ENCODE measurements at regions not wholly inside any gene's neighbourhood (a gene's known extent, or its start where the extent isn't known, plus 50 kb on each side); places are given as distances from the start of the nearest gene placed in this dataset.

DNA sequence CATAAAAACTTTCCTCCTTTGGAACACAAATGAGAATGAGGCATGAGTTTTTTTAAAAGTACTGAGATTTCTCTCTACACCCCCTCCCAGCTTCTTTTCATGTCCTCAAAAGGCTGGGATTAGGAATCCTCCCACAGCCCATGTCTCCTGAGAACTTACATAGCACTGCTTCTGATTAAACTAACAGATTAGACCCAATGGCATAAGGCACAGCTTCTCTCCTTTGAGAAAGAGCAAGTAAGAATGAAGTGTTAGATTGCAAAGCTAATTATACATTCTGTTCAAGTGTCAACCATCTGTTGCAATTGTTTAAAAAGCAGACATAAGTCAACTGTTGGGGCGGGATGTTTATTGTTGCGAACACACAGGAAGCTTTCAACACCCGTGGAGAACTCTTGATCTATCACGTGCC, 715.1 kb downstream of the CDH11 start:
- no peak overlapping the region for H2AFZ ChIP-seq (ENCODE audit: low read depth, low read length)
- no peaks in the 10 kb centered on the region for H3K79me2 ChIP-seq (replicated peaks; ENCODE audit: insufficient read depth, low read length)
- H3K9ac ChIP-seq (ENCODE audit: low read length): no peak overlapping the region
- no peak overlapping the region for H3K4me2 ChIP-seq (ENCODE audit: low read length)
- no peaks in the 10 kb centered on the region for H3K9me2 ChIP-seq (ENCODE audit: insufficient read depth, low read length)
- no peaks in the 10 kb centered on the region for H3K36me3 ChIP-seq (ENCODE audit: insufficient read depth, low read length)
- TF ChIP-seq POLR2AphosphoS5 (IDR thresholded peaks at IDR 0.05) (no peak), TAF1 (IDR thresholded peaks at IDR 0.05; ENCODE audit: low read depth) (no peak), MXI1 (conservative IDR thresholded peaks at IDR 0.05; ENCODE audit: poor library complexity, severe bottlenecking) (no peak), SMC3 (conservative IDR thresholded peaks at IDR 0.05; ENCODE audit: poor library complexity) (no peak), EZH2 (IDR thresholded peaks at IDR 0.05; ENCODE audit: borderline replicate concordance, insufficient read depth, low read length, poor library complexity, severe bottlenecking) (no peak), RAD21 (conservative IDR thresholded peaks at IDR 0.05) (no peak)
- TF ChIP-seq, protein P1, sequence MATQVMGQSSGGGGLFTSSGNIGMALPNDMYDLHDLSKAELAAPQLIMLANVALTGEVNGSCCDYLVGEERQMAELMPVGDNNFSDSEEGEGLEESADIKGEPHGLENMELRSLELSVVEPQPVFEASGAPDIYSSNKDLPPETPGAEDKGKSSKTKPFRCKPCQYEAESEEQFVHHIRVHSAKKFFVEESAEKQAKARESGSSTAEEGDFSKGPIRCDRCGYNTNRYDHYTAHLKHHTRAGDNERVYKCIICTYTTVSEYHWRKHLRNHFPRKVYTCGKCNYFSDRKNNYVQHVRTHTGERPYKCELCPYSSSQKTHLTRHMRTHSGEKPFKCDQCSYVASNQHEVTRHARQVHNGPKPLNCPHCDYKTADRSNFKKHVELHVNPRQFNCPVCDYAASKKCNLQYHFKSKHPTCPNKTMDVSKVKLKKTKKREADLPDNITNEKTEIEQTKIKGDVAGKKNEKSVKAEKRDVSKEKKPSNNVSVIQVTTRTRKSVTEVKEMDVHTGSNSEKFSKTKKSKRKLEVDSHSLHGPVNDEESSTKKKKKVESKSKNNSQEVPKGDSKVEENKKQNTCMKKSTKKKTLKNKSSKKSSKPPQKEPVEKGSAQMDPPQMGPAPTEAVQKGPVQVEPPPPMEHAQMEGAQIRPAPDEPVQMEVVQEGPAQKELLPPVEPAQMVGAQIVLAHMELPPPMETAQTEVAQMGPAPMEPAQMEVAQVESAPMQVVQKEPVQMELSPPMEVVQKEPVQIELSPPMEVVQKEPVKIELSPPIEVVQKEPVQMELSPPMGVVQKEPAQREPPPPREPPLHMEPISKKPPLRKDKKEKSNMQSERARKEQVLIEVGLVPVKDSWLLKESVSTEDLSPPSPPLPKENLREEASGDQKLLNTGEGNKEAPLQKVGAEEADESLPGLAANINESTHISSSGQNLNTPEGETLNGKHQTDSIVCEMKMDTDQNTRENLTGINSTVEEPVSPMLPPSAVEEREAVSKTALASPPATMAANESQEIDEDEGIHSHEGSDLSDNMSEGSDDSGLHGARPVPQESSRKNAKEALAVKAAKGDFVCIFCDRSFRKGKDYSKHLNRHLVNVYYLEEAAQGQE (IDR thresholded peaks at IDR 0.05; ENCODE audit: borderline replicate concordance): no peak
- TF ChIP-seq, protein P2, sequence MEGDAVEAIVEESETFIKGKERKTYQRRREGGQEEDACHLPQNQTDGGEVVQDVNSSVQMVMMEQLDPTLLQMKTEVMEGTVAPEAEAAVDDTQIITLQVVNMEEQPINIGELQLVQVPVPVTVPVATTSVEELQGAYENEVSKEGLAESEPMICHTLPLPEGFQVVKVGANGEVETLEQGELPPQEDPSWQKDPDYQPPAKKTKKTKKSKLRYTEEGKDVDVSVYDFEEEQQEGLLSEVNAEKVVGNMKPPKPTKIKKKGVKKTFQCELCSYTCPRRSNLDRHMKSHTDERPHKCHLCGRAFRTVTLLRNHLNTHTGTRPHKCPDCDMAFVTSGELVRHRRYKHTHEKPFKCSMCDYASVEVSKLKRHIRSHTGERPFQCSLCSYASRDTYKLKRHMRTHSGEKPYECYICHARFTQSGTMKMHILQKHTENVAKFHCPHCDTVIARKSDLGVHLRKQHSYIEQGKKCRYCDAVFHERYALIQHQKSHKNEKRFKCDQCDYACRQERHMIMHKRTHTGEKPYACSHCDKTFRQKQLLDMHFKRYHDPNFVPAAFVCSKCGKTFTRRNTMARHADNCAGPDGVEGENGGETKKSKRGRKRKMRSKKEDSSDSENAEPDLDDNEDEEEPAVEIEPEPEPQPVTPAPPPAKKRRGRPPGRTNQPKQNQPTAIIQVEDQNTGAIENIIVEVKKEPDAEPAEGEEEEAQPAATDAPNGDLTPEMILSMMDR (IDR thresholded peaks at IDR 0.05; ENCODE audit: poor library complexity, severe bottlenecking): no peak
- H3K9me3 ChIP-seq (ENCODE audit: low read length): no peaks in the 10 kb centered on the region
- no peaks in the 10 kb centered on the region for H4K20me1 ChIP-seq (ENCODE audit: insufficient read depth)
- H3F3A ChIP-seq (ENCODE audit: insufficient read depth, low read length, poor library complexity, severe bottlenecking): no peaks in the 10 kb centered on the region
- H3K27ac ChIP-seq (ENCODE audit: low read length): no peak overlapping the region
- H3K4me3 ChIP-seq (ENCODE audit: low read length): no peak overlapping the region
- no peaks in the 10 kb centered on the region for H3K27me3 ChIP-seq (ENCODE audit: insufficient read depth, low read depth, low read length)

DNA sequence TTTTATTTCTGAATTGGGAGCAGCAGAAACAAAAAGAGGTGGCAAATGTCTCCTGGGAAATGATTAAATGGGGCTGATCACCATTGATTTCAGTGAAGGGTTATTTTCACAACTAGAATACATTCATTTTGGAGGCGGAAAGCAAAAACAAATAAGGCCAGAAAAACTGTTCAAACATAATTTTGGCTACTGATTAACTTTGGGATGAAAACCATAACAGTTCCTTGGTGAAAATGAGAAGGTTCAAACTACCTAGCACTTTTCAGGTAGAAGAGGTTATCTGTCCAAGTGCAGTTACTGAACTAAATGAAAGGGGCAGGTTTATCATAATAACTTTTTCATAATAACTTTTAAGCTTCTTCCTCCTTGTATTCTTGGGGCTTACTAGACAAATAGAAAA, 718.5 kb downstream of the CDH11 start:
- Histone ChIP-seq H3K36me3 (ENCODE audit: insufficient read depth, low read length) (no peaks in the 10 kb centered on the region), H2AFZ (ENCODE audit: low read depth, low read length) (no peak overlapping the region)
- no peak for TF ChIP-seq EZH2 (IDR thresholded peaks at IDR 0.05; ENCODE audit: borderline replicate concordance, insufficient read depth, low read length, poor library complexity, severe bottlenecking)
- TF ChIP-seq TAF1 (IDR thresholded peaks at IDR 0.05; ENCODE audit: low read depth): no peak

DNA sequence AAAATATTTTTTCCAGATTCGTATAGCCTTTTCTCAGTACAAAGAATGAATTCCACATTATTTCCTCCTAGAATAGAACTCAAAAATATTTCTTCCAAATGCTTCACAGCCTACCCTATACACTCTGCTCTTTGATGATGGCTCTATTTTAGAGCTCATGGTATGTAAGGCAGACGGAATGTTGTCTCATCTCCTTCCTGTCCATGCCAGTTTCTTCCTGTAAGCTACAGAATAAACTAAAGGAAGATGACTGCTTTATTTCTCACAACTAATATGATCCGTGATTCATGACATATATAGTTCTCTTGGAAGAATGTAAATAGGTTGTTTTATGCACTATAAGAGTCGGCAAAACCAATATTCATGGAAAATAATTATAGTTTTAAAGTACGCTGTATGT, 723.1 kb downstream of the CDH11 start:
- Histone ChIP-seq H3K4me2 (ENCODE audit: low read length) (no peak overlapping the region), H3K36me3 (ENCODE audit: insufficient read depth, low read length) (no peaks in the 10 kb centered on the region), H4K20me1 (ENCODE audit: insufficient read depth) (no peaks in the 10 kb centered on the region), H3K27me3 (ENCODE audit: insufficient read depth, low read depth, low read length) (no peaks in the 10 kb centered on the region), H3K9me3 (ENCODE audit: low read length) (no peaks in the 10 kb centered on the region), H3K9me2 (ENCODE audit: insufficient read depth, low read length) (no peaks in the 10 kb centered on the region), H3K27ac (ENCODE audit: low read length) (no peak overlapping the region), H3K4me3 (ENCODE audit: low read length) (no peak overlapping the region), H2AFZ (ENCODE audit: low read depth, low read length) (no peak overlapping the region), H3K9ac (ENCODE audit: low read length) (no peak overlapping the region), H3F3A (ENCODE audit: insufficient read depth, low read length, poor library complexity, severe bottlenecking) (no peaks in the 10 kb centered on the region), H3K79me2 (replicated peaks; ENCODE audit: insufficient read depth, low read length) (no peaks in the 10 kb centered on the region)
- TF ChIP-seq RAD21 (conservative IDR thresholded peaks at IDR 0.05): no peak
- TF ChIP-seq, protein P2 (IDR thresholded peaks at IDR 0.05; ENCODE audit: poor library complexity, severe bottlenecking): no peak
- TF ChIP-seq EZH2 (IDR thresholded peaks at IDR 0.05; ENCODE audit: borderline replicate concordance, insufficient read depth, low read length, poor library complexity, severe bottlenecking): no peak
- no peak for TF ChIP-seq POLR2AphosphoS5 (IDR thresholded peaks at IDR 0.05)
- TF ChIP-seq, protein P1 (IDR thresholded peaks at IDR 0.05; ENCODE audit: borderline replicate concordance): no peak
- TF ChIP-seq MXI1 (conservative IDR thresholded peaks at IDR 0.05; ENCODE audit: poor library complexity, severe bottlenecking): no peak
- no peak for TF ChIP-seq TAF1 (IDR thresholded peaks at IDR 0.05; ENCODE audit: low read depth)
- TF ChIP-seq EP300 (conservative IDR thresholded peaks at IDR 0.05; ENCODE audit: poor library complexity, severe bottlenecking): no peak
- TF ChIP-seq SMC3 (conservative IDR thresholded peaks at IDR 0.05; ENCODE audit: poor library complexity): no peak

More for the DNA sequence above, 718.5 kb downstream of the CDH11 start:
- Histone ChIP-seq H3K4me2 (ENCODE audit: low read length) (no peak overlapping the region), H3K4me3 (ENCODE audit: low read length) (no peak overlapping the region), H3K9me3 (ENCODE audit: low read length) (no peaks in the 10 kb centered on the region), H4K20me1 (ENCODE audit: insufficient read depth) (no peaks in the 10 kb centered on the region), H3K27ac (ENCODE audit: low read length) (no peak overlapping the region), H3K9me2 (ENCODE audit: insufficient read depth, low read length) (no peaks in the 10 kb centered on the region), H3K27me3 (ENCODE audit: insufficient read depth, low read depth, low read length) (no peaks in the 10 kb centered on the region), H3K9ac (ENCODE audit: low read length) (no peak overlapping the region), H3F3A (ENCODE audit: insufficient read depth, low read length, poor library complexity, severe bottlenecking) (no peaks in the 10 kb centered on the region), H3K79me2 (replicated peaks; ENCODE audit: insufficient read depth, low read length) (no peaks in the 10 kb centered on the region)
